ENCODE measurements at regions not wholly inside any gene's neighbourhood (a gene's known extent, or its start where the extent isn't known, plus 50 kb on each side); places are given as distances from the start of the nearest gene placed in this dataset.

GRCh38 chr4:13298655-13299054 lies 185.5 kb downstream of the RAB28 start:
- no peak for DNase-seq (ENCODE audit: low read depth in 2 of 2)
- H3K4me3 ChIP-seq (replicated peaks in 1 of 2; ENCODE audit: low read depth in 2 of 2, low read length in 2 of 2): no peak overlapping the region
- TF ChIP-seq CTCF (IDR thresholded peaks at IDR 0.05; ENCODE audit: low read depth, low read length): no peak

- H3K4me3 ChIP-seq (replicated peaks in 1 of 2; ENCODE audit: low read depth in 2 of 2, low read length in 2 of 2): no peak overlapping the region
- no peak for TF ChIP-seq CTCF (IDR thresholded peaks at IDR 0.05; ENCODE audit: low read depth, low read length)
- no peak for DNase-seq (ENCODE audit: low read depth in 2 of 2)
These were observed 187.2 kb downstream of the RAB28 start for GRCh38 chr4:13296986-13297385.

- peak in 1 of 2 donors; percentile 17 for DNase-seq (ENCODE audit: low read depth in 2 of 2)
- no peak for TF ChIP-seq CTCF (IDR thresholded peaks at IDR 0.05; ENCODE audit: low read depth, low read length)
- no peak overlapping the region for H3K4me3 ChIP-seq (replicated peaks in 1 of 2; ENCODE audit: low read depth in 2 of 2, low read length in 2 of 2)
These were observed 189.1 kb downstream of the RAB28 start for GRCh38 chr4:13294961-13295605.

- no peak for DNase-seq (ENCODE audit: low read depth in 2 of 2)
- TF ChIP-seq CTCF (IDR thresholded peaks at IDR 0.05; ENCODE audit: low read depth, low read length): no peak
- no peak overlapping the region for H3K4me3 ChIP-seq (replicated peaks in 1 of 2; ENCODE audit: low read depth in 2 of 2, low read length in 2 of 2)
These were observed 191.8 kb downstream of the RAB28 start for GRCh38 chr4:13292372-13292771.

GRCh38 chr4:13289391-13289790 lies 194.7 kb downstream of the RAB28 start:
- no peak overlapping the region for H3K4me3 ChIP-seq (replicated peaks in 1 of 2; ENCODE audit: low read depth in 2 of 2, low read length in 2 of 2)
- peak; percentile 57 to 84 for DNase-seq (ENCODE audit: low read depth in 2 of 2)
- TF ChIP-seq CTCF (IDR thresholded peaks at IDR 0.05; ENCODE audit: low read depth, low read length): no peak

- no peak for TF ChIP-seq CTCF (IDR thresholded peaks at IDR 0.05; ENCODE audit: low read depth, low read length)
- peak in 1 of 2 donors; percentile 48 for DNase-seq (ENCODE audit: low read depth in 2 of 2)
These were observed 198.8 kb downstream of the RAB28 start for GRCh38 chr4:13285336-13285735.

GRCh38 chr4:13284932-13285331 lies 199.2 kb downstream of the RAB28 start:
- TF ChIP-seq CTCF (IDR thresholded peaks at IDR 0.05; ENCODE audit: low read depth, low read length): no peak
- no peak overlapping the region for H3K4me3 ChIP-seq (replicated peaks in 1 of 2; ENCODE audit: low read depth in 2 of 2, low read length in 2 of 2)
- no peak for DNase-seq (ENCODE audit: low read depth in 2 of 2)

More at GRCh38 chr4:13285336-13285735, 198.8 kb downstream of the RAB28 start:
- H3K4me3 ChIP-seq (replicated peaks in 1 of 2; ENCODE audit: low read depth in 2 of 2, low read length in 2 of 2): no peak overlapping the region

All from cardiac fibroblast (primary cell).